ENCODE measurements at regions not wholly inside any gene's neighbourhood (a gene's known extent, or its start where the extent isn't known, plus 50 kb on each side); places are given as distances from the start of the nearest gene placed in this dataset.

DNA sequence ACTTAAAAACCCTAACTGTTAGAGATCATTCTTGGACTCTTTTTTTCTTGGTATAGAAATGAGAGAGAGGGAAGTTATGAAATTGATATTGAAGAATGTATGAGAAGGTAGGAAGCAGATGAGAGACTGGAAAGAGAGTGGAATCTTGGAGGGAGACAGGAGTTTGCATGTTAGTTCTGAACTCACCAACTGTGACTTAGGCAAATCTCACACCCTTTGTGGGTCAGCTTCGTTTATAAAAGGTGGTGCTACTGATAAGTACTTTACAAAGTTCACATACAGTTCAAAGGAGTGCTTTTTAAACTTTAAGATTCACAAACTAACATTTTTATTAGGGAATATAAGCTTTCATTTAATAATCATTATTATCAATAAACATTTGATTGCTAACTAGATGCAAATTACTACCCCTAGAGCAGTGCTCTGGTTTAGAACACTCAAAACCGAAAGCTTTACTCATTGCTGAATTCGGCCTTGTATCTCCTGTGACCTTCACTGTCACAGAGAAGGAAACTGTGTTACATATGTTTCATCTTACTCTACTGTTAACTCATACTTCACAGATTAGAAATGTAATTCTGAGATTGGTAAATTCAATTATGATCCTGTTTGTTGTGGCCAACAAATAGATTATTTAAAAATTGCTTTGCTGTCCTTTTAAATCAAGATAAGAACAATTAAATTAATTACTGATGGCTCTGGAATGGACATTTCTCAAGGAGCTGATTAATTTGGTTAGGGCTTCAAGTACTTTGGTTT, 143.2 kb downstream of the RMI1 start:
- DNase-seq (ENCODE audit: insufficient read length, low spot score) = no peak
- no peak for FAIRE-seq

DNA sequence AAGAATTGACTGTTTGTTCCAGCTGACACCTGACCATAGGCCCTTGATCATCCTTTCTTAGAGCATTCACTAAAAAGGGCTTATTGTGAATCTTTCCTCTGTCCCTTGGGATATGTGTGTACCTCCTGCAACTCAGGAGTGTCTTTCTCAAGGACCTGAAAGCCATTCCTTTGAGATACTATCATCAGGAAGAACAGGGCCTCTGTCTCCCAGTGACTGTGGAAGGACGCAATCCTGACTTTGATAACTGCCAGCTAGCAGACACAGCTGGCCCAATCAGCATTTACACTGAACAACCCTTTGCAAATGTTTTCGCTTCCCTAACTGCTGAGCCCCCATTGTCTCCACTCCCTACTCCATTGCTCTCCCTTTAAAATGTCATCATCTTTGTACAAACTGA, 144.4 kb downstream of the RMI1 start:
- FAIRE-seq (no peak), DNase-seq (ENCODE audit: insufficient read length, low spot score) (no peak)

DNA sequence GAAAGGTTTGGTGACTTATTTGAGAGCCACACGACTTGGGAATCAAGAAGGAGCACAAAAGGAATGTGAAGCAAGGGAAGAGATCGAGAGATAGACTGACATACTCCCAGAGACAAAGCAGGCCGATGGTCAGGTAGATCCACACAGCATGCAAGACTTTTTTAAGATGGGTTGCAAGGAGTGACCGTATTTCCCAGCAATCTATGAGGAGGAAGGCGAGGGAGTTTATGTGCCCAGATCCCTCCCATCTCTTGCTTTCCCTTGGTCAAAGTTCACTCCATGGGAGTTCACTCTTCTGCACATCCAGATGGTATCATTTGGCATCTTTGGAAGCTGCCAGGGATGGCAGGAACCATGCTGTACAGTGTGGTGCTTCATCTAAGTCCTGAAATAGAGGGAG, 148.9 kb downstream of the RMI1 start:
- FAIRE-seq = no peak
- no peak for DNase-seq (ENCODE audit: insufficient read length, low spot score)

DNA sequence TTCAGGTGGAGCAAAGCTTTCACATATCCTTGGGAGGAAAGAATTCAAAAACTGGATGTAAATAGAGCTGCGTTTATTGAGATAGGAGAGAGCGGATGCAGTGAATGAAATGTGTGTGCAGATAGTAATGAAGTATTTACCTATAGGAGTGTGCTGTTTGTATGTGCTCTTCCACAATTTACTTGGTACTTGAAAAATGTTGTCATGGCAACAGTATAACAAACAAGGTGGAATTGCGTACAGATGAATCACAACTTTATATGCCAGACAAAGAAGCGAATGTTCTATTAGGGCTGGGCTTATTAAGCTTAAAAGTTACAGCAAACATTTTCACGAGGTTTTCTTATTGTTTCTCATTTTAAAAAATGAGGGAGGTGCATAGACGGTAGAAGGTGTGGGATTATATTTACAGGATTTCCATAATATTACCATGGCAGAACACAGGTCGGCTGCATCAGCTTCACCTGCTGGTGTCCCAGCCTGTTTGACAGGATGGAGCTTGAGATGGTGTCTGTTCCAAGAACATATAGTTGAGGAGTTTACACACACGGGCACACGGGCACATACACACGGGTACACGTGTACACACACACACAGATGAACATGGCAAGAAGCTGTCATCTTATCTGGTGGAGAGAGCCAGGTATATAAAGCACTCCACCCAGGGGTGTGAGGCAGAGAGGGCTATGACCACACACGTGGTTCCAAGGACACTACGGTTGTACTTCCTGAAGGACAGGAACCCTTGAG, 155.7 kb downstream of the RMI1 start:
- no peak for DNase-seq (ENCODE audit: insufficient read length, low spot score)
- FAIRE-seq = no peak

DNA sequence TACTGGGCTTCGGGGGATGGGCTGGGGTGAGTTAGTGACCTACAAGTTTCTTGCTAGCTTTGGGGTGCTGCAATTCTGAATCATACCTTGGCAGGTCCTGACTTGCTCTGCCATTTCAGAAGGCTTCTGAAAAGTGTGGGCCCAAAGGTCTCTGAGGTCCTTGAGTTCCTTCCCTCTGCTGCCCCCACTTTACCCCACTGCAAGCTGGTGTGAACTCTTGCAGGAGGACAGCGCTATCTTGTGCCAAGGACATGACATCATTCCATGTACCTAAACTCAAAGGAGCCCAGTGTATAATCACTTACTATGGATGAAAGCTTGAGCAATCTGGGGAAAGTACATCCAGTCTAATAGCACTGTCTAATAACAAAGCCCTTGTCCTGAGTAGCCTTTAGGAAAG, 157.4 kb downstream of the RMI1 start:
- DNase-seq (ENCODE audit: insufficient read length, low spot score) (no peak), FAIRE-seq (no peak)

DNA sequence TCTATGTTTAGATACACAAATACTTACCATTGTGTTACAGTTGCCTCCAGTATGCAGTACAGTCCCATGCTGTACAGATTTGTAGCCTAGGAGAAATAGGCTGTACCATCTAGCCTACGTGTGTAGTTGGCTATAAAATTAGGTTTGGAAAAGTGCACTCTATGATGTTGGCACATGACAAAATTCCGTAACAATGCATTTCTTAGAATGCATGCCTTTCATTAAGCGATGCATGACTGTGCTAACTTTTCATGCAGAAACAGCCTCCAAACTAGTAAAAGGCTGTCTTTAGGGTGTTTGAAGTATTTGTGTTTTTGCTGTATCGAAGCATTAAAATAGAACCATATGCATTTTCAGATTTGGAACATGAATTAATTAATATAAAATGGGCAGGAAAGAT, 157.9 kb downstream of the RMI1 start:
- no peak for FAIRE-seq
- no peak for DNase-seq (ENCODE audit: insufficient read length, low spot score)

DNA sequence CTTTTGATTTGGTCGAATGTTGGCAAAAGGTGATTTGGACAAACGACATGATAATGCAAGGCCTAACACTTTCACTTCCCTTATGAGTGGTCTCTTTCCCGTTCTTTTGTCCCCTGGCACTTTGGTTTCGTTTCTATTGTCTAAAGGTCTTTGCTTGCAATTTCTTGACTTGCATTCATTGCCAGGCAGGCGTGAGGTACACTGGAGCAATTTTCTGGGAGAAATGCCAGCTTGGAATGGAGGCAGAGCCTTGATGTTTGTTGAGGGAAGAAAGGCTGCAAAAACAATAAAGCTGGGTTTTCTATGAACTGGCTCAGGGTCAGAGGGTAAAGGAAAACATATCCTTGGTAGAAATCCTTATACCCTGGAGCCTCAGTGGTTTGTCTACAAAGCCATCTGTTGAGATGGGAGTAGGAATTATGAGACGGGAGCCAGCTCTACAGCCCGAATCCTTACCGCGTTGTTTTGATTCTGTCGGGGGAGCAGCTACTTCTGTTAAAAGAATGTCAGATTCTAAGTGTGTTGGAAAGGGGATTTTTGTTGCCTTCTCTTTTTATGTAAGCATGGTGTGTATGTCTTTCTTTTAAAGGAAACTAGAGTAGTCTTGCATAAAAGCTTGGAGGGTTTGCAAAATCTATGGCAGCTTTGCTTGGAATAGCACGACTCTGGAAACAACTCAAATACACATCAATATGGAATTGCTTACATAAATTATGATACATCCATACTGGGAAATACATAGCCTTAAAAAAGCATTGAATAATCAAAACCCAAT, 158.9 kb downstream of the RMI1 start:
- DNase-seq (ENCODE audit: insufficient read length, low spot score) (no peak), FAIRE-seq (no peak)

DNA sequence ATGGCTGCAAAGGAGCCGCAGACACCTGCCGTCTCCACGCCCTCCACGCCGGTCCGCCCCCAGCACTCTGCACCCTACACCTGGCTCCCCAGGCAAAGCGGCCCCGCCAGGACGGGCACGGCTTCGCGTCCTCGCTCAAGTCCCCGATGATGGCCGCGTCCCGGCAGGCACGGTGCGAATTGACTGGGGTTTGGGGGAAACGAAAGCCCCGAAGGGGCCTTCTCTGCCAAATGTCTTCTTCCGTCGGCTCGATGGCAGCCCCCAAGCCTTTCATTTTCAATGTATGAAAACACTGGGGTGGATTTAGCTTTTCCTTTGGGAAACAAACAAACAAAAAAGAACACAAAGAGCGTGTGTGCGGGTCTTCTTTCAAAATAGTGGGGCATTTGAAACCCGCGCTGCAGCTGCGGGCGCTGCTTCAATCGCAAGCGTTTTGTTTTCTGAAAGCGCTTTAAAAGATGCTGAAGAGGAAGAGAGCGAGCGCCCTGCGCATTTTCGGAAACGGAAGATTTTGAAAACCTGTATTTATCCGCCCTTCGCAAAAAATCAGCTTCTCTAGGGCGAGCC, 160.0 kb downstream of the RMI1 start:
- DNase-seq (ENCODE audit: insufficient read length, low spot score) = no peak
- FAIRE-seq = no peak

DNA sequence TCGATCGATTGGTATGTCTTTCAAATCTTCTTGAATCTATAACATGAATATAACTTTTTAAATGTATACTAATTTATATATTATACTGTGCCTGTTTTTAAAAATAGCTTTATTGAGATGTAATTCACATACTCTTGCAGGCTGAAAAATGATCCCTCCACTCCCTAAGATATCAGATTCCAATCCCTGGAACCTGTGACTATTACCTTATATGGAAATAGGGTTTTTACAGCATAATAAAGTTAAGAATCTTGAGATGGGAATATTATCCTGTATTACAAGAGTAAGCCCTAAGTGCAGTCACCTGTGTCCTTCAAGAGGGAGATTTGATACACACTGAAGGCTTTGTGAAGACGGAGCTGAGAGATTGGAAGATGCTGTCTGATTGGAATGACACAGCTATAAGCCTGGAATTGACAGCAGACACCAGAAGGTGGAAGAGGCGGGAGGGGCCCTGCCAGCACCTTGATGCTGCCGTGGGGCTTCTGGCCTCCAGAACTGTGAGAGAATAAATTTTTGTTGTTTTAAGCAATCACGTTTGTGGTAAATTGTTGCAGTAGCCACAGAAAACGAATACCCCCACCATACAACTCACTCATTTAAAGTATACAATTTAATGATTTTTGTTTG, 161.3 kb downstream of the RMI1 start:
- DNase-seq (ENCODE audit: insufficient read length, low spot score) = no peak
- FAIRE-seq = no peak

DNA sequence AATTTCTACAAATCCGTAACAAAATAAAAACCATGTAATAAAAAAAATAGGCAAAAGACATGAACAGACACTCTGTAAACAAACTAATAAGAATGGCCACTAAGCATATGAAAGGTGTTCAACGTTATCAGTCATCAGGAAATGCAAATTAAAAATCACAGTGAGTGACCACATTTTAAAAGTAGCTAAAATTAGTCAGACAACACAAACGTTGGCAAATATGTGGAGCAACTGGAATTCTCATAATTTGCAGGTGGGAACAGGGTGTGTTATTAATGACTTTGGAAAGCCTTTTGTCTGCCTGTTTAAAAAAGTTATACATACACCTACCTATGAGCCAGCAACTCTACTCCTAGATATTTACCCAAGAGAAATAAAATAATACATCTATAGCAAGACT, 164.4 kb downstream of the RMI1 start:
- DNase-seq (ENCODE audit: insufficient read length, low spot score) = no peak
- no peak for FAIRE-seq

DNA sequence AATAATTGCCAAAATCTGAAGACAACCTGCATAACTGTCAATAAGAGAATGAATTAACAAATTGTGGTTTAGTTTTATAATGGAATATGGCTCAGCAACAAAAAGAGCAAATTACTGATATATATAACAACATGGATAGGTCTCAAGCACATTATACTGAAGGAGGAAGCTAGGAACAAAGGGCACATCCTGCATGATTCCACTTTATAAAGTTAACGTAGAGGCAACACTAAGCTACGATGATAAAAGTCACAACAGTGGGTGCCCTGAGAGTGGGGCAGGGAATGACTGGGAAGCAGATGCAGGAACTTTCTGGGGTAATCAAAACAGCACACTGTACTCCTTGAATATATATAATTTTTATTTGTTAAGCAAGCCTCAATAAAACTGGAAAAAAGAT, 165.2 kb downstream of the RMI1 start:
- FAIRE-seq (no peak), DNase-seq (ENCODE audit: insufficient read length, low spot score) (no peak)

DNA sequence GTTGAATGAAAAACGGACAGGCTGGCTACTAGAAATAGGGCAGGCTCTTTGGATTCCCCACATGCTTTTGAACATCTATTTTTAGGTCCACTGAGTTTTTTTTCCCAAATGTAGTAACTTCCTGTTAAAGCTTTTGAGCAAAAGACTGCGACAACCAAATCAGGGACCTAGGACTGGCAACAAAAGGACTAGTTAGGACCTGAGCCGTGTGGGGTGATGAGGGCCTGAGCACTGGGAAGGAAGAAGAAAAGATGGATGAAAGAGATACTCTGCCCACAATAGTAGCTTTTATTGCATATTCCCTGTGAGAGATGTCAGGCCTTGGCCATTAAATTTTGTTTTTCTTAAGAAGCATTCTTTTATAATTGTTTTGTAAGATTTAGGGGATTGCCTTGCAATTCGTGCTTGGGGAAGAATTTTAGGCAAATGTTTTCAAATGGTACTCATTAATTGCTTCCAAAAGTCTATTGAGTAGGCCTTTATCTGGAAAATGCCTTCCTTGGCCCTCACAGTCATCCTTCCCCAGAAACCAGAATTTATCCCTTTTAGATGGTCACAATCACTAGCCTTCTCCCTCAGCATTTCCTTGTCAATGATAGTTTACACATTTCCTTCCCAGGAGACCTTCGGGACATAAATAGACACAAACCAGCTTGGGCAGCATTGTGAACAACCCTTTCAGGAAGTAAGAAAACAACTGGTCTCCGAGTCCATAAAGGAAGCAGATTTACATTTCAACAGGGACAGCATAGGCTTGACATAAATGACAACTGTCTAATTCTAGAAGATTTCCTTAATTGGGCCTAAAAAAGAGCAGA, 166.5 kb downstream of the RMI1 start:
- no peak for DNase-seq (ENCODE audit: insufficient read length, low spot score)
- FAIRE-seq = no peak

DNA sequence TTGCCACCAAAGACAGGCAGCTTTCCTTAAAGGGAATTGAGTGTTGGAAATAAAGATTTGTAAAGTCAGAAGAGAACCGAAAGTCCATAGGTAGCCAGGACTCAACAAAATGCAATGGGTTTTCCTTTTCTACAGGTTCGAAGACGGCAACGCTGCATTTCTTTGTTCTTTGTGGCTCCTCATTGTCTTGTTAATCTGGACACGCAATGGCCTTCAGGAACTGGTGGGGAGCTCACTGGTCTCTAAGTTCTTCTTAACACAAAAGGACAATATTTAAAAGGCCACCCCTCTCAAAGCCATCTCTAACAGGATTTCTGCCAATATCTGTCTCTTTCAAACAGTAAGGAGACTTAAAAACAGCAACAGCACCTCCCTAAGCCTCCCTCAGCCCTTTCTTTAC, 170.6 kb downstream of the RMI1 start:
- DNase-seq (ENCODE audit: insufficient read length, low spot score) (no peak), FAIRE-seq (no peak)

DNA sequence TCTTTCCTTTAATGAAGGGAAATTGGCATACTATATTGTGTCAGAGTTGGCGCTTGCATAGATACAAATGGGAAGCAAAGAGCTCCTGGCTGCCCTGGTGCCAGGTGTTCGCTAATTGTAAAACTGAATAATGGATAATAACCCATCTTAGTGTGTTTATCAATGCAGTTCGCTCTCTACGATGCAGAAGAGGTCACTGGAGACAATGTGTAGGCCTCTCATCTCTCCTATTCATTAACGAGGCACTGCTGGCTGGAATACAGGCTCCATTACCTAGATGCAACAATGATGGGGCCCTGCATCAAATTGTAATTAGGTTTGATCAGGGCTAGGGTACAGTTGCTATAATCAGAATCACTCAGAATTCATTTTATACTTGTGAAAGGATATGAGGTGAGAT, 171.0 kb downstream of the RMI1 start:
- no peak for FAIRE-seq
- no peak for DNase-seq (ENCODE audit: insufficient read length, low spot score)

DNA sequence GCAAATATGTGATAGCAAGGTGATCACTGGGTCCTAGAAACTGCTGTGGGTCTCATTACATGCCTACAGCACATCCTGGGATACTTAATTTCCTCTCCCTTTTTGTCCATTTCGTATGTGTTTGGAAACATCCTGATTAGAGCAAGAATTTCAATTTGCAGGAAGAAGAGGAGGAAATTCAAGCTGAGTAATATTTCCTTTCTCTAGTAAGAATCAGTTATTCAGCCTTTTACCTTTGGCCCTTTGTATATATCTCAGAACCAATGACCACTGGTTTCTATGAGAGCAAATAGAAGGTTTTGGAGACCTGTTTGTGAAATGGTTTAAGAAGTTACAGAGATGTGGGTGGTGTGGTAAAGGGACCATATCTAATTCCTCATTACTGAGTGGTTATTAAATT, 171.6 kb downstream of the RMI1 start:
- DNase-seq (ENCODE audit: insufficient read length, low spot score) = no peak
- FAIRE-seq = no peak

DNA sequence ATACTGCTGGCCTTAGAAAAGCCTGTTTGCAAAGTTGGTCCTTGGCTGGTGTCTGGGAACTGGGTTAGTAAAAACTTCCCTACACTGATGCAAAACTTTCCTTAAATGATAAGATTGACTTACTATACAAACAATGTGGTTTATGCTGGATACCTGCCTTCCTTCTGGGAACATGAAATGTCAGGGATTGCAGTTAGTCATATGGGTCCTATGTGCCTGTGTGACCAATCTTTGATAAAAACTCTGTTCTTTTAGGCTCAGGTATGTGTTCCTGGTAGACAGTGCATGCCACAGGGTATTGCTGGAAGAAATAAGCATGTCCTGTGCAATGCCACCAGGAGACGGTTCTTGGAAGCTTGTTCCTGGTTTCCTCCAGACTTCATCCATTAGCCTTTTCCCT, 173.3 kb downstream of the RMI1 start:
- DNase-seq (ENCODE audit: insufficient read length, low spot score) = no peak
- no peak for FAIRE-seq

DNA sequence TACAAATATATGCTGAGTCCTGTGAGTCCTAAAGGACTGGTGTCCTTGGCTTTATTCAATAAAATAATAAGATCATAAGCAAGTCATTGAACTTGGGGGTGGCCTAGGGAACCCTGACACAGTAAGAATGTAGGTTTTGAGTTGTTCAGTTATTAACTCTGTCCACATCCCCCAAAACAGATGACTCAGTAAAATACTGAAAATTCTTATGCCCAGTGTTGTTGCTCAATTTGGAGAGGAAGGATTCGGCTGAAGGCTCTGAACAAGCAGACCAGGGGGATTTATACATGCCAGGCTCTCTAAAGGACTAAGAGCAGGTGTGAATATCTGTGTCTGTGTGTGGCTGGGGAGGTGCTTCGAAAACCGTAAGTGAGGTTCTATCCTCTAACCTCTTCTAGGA, 173.7 kb downstream of the RMI1 start:
- DNase-seq (ENCODE audit: insufficient read length, low spot score) = no peak
- no peak for FAIRE-seq

DNA sequence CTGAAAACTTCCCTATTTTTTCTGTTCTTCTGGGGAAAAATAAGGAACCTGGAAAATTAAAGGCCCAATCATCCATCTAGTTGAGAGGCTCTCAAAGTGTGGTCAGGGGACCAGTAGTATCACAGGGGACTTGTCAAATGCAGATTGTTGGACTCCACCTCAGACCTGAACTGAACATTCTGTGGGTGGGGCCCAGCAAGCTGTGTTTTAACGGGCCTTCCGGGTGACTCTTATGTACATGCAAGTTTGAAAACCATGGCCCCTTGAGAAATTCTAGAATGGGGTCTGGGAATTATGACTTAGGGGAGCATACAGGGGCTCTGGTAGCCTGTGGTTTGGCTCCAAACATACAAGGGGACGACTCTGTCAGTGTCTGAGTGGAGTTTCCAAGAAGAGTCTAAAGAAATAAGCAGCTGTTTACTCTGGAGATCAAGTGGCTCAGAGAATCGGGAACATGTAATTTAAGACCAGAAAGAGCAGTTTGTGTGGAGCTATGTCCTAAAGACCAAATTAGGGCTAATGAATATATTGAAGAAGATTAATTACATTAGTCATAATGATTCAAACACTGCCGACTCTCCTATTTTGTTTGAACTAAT, 177.4 kb downstream of the SLC28A3 start:
- FAIRE-seq = no peak
- no peak for DNase-seq (ENCODE audit: insufficient read length, low spot score)

DNA sequence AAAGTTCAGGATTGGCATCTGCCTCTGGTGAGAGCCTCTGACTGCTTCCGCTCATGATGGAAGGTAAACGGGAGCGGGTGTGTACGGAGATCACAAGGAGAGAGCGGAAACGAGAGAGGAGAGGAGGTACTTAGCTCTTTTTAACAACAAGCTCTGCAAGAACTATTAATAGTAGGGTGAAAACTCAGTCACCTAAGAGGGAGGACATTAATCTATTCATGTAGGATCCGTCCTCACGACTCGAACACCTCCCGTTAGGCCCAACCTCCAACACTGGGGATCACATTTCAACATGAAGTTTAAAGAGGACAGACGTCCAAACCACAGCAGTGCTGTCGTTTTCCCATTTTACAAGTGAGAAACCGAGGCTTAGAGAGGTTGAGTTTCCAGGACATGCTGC, 173.7 kb downstream of the SLC28A3 start:
- DNase-seq (ENCODE audit: insufficient read length, low spot score) (no peak), FAIRE-seq (no peak)

DNA sequence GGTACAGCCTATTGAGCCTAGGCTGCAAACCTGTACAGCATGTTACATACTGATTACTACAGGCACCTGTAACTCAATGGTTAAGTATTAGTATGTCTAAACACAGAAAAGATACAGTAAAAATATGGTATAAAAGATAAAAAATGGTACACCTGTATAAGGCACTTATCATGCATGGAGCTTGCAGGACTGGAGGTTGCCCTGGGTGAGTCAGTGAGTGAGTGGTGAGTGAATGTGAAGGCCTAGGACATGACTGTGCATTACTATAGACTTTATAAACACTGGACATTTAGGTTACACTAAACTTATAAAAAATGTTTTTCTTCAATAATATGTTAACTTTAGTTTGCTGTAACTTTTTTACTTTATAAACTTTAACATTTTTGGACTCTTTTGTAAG, 171.3 kb downstream of the SLC28A3 start:
- no peak for FAIRE-seq
- no peak for DNase-seq (ENCODE audit: insufficient read length, low spot score)
